Lower lobe of right lung (tissue), 2 donors: ENCODE measurements at regions not wholly inside any gene's neighbourhood (a gene's known extent, or its start where the extent isn't known, plus 50 kb on each side); places are given as distances from the start of the nearest gene placed in this dataset.
A peak's percentile ranks its signal among the peaks of the same experiment; 100 is the strongest.
"Not testable (repeated sequence)": the region's sequence is repeated elsewhere in the genome, so short reads cannot be mapped to it uniquely, and the experiment has no call there.

Experiments used
- ATAC-seq, 2 donors: fragments of 200-7000 bp; cut with Tn5 transposase; one replicate each; pipeline ENCODE4 v1.9.1; 2020 to 2022; ENCODE audit warnings: mild to moderate bottlenecking in 2 of 2, moderate library complexity in 2 of 2
- DNase-seq: peaks from one replicate; pipeline ENCODE4 v3.0.0-alpha.2; 2020
- H3K27ac ChIP-seq: fragments of 200-600 bp; one replicate; pipeline ENCODE4 v1.8.0; 2022
- H3K27me3 ChIP-seq: fragments of 200-600 bp; one replicate; pipeline ENCODE4 v1.8.0; 2022; ENCODE audit warnings: low read depth
- H3K36me3 ChIP-seq: fragments of 200-600 bp; one replicate; pipeline ENCODE4 v1.8.0; 2022; ENCODE audit warnings: mild to moderate bottlenecking
- H3K4me1 ChIP-seq: fragments of 200-600 bp; one replicate; pipeline ENCODE4 v1.8.0; 2022
- H3K4me3 ChIP-seq: fragments of 200-600 bp; one replicate; pipeline ENCODE4 v1.8.0; 2022; ENCODE audit warnings: mild to moderate bottlenecking
- H3K9me3 ChIP-seq: fragments of 200-600 bp; one replicate; pipeline ENCODE4 v1.8.0; 2022
- CTCF ChIP-seq: fragments of 200-600 bp; IDR thresholded peaks from one replicate; pipeline ENCODE4 v1.8.0; 2022; ENCODE audit warnings: antibody characterized with exemption, mild to moderate bottlenecking
- intact Hi-C: fragments of 100-400 bp; cut with DNase I; formaldehyde crosslinking; loops from one replicate; pipeline ENCODE4 v1.11.0; 2022
- donor health status: DM: no; HTN: yes; CAD: no; lungs with severe emphysema.

DNA sequence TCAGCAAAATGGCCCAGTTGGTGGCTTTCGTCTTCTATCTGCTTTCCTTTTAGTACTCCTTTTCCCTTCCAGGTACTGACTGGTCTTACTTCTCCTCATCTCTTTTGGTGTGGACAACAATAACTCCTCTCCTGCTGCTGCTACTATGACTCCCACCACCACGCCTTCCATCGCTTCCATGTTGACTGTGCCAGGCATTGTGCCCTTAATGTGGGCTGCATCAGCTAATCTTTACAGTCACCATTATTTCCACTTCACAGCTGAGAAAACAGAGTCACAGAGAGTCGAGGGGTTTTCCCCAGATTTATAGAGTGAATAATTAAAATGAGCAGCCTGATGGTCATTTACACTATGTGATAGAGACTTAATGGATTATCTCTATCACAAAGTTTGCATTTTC lies 184.9 kb upstream of the IL12B start:
- Histone ChIP-seq H3K9me3 (no peaks in the 10 kb centered on the region), H3K4me1 (peaks cover 21% of the 10 kb centered on the region), H3K36me3 (no peaks in the 10 kb centered on the region), H3K27me3 (no peaks in the 10 kb centered on the region), H3K27ac (no peak overlapping the region), H3K4me3 (no peak overlapping the region)
- no peak for DNase-seq
- intact Hi-C loops, result no loop called here
- no peak for TF ChIP-seq CTCF
- no peak for ATAC-seq

DNA sequence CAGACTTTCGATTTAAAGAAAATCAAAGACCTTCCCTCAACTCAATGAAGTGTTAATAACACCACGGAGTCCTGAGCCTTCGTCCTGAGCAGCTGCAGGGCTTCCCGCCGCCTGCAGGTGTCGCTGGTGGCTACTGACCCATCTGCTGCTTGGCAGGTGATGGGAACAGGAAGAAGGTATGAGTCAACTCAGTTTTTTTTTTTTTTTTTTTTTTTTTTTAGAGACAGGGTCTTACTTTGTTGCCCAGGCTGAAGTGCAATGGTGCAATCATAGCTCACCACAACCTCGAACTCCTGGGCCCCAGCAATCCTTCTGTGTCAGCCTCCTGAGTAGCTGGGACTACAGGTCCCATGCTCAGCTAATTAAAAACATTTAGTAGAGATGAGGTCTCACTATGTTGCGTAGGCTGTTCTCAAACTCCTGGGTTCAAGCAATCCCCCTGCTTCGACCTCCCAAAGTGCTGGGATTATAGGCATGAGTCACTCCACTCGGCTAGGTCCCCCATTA lies 185.7 kb upstream of the IL12B start:
- DNase-seq (peak; percentile 68), ATAC-seq (peak; percentile 74 to 76)
- no peaks in the 10 kb centered on the region for H3K9me3 ChIP-seq
- H3K27me3 ChIP-seq, result no peaks in the 10 kb centered on the region
- no peak overlapping the region for H3K4me3 ChIP-seq
- H3K36me3 ChIP-seq, result no peaks in the 10 kb centered on the region
- intact Hi-C loops, result no loop called here
- TF ChIP-seq CTCF, result peak; percentile 79
- H3K27ac ChIP-seq, result no peak overlapping the region
- H3K4me1 ChIP-seq, result peaks cover 14% of the 10 kb centered on the region

- intact Hi-C loops, result no loop called here
- Histone ChIP-seq H3K27ac (peak overlapping the region; percentile 75), H3K4me3 (no peak overlapping the region), H3K4me1 (peaks cover 6% of the 10 kb centered on the region), H3K27me3 (no peaks in the 10 kb centered on the region), H3K36me3 (no peaks in the 10 kb centered on the region), H3K9me3 (no peaks in the 10 kb centered on the region)
- peak; percentile 69 for DNase-seq
- ATAC-seq, result peak; percentile 90
- no peak for TF ChIP-seq CTCF
These were observed 188.1 kb upstream of the IL12B start for GRCh38 chr5:159518371-159518770.

DNA sequence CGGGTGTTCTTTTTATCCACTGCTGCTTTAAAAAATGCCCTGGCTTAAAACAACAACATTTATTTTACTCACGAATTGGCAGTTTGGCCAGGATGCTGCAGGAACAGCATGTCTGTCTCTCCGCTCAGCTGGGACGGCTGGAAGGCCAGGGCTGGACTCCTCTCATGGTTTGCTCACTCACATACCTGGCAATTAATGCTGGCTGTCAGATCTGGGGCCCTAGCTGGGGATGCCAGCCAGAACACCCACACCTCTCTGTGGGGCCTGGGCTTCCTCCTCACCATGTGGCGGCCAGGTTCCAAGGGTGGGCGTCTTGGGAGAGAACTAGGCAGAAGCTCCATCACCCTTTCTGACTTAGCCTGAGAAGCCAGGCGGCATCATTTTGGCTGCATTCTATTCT lies 189.1 kb upstream of the IL12B start:
- Histone ChIP-seq H3K4me1 (peaks cover 6% of the 10 kb centered on the region), H3K9me3 (no peaks in the 10 kb centered on the region), H3K4me3 (no peak overlapping the region), H3K27me3 (no peaks in the 10 kb centered on the region), H3K36me3 (no peaks in the 10 kb centered on the region), H3K27ac (no peak overlapping the region)
- no peak for TF ChIP-seq CTCF
- intact Hi-C loops, result no loop called here
- no peak for ATAC-seq
- DNase-seq, result no peak

DNA sequence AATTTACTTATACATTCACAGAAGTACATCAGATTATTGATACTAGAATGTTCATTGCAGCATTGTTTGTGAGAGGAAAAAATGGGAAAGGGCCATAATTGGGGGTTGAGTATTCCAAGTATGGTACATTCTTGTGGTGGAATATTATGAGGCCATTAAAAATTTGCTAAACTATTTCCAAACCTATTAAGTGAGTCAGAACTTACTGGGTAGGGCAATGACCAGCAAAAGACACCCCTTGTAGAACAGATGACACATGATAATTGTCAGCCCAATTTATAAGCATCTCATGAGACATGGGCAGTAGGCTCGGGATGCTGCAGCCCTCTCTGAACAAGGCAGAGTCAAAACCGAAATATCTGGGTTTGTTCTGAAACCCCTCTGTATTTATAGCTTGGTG lies 192.6 kb upstream of the IL12B start:
- H3K27me3 ChIP-seq, result no peaks in the 10 kb centered on the region
- no peak for TF ChIP-seq CTCF
- DNase-seq, result no peak
- H3K9me3 ChIP-seq, result no peaks in the 10 kb centered on the region
- intact Hi-C loops, result no loop called here
- H3K27ac ChIP-seq, result no peak overlapping the region
- ATAC-seq, result no peak
- H3K4me1 ChIP-seq, result peaks cover 6% of the 10 kb centered on the region
- H3K4me3 ChIP-seq, result no peak overlapping the region
- H3K36me3 ChIP-seq, result no peaks in the 10 kb centered on the region

GRCh38 chr5:159524279-159524678 lies 194.0 kb upstream of the IL12B start:
- H3K4me3 ChIP-seq, ATAC-seq, H3K27me3 ChIP-seq, intact Hi-C loops, DNase-seq, H3K36me3 ChIP-seq, H3K4me1 ChIP-seq, H3K27ac ChIP-seq, H3K9me3 ChIP-seq: not testable (repeated sequence)
